CD4-positive, alpha-beta T cell (primary cell): ENCODE measurements at regions not wholly inside any gene's neighbourhood (a gene's known extent, or its start where the extent isn't known, plus 50 kb on each side); places are given as distances from the start of the nearest gene placed in this dataset.

Experiments
- ATAC-seq: fragments of 200-7000 bp; cut with Tn5 transposase; one replicate; pipeline ENCODE4 v1.10.0; 2022; ENCODE audit warnings: mild to moderate bottlenecking; ENCODE audit not compliant: poor library complexity
- CTCF ChIA-PET: fragments of 350-600 bp; sonication (Branson Sonifier 250); formaldehyde crosslinking; loops from one replicate; lab custom pipeline; 2021; ENCODE audit warnings: antibody characterized with exemption, inconsistent platforms; lab: Charles Lee
- POLR2A ChIA-PET: fragments of 350-600 bp; sonication (Branson Sonifier 250); formaldehyde crosslinking; loops from one replicate; lab custom pipeline; 2021; ENCODE audit warnings: antibody characterized with exemption, inconsistent platforms; lab: Charles Lee
- DNase-seq, 14 experiments: peaks; one replicate each; pipeline ENCODE4 v3.0.0-alpha.2; 2013 to 2020; ENCODE audit warnings: mixed read lengths in 2 of 14
- H3K27ac ChIP-seq, 2 donors: one replicate each; pipeline versions ENCODE4 v1.5.1 to v1.7.0; 2013; ENCODE audit warnings: low read length in 2 of 2, low read depth in 1 of 2, mild to moderate bottlenecking in 1 of 2
- H3K27me3 ChIP-seq, 2 experiments: 1 replicate in 1 of 2; 2 replicates in 1 of 2; pipeline versions ENCODE4 v1.6.1 to v1.7.0; 2013; ENCODE audit warnings: low read length in 2 of 2, control low read depth in 1 of 2, mild to moderate bottlenecking in 1 of 2, moderate library complexity in 1 of 2; ENCODE audit not compliant: insufficient read depth in 2 of 2, control insufficient read depth in 1 of 2
- H3K36me3 ChIP-seq: one replicate; pipeline ENCODE4 v1.6.1; 2013; ENCODE audit warnings: low read length, control low read depth; ENCODE audit not compliant: insufficient read depth
- H3K4me1 ChIP-seq: one replicate; pipeline ENCODE4 v1.6.1; 2013; ENCODE audit warnings: low read length, control low read depth; ENCODE audit not compliant: insufficient read depth
- H3K4me3 ChIP-seq: one replicate; pipeline ENCODE4 v1.5.1; 2013; ENCODE audit warnings: mild to moderate bottlenecking, low read length, moderate library complexity
- H3K9me3 ChIP-seq, 2 experiments: 1 replicate in 1 of 2; 2 replicates in 1 of 2; pipeline versions ENCODE4 v1.6.1 to v1.7.0; 2013; ENCODE audit warnings: low read length in 2 of 2, mild to moderate bottlenecking in 2 of 2, control low read depth in 1 of 2, moderate library complexity in 1 of 2; ENCODE audit not compliant: control insufficient read depth in 1 of 2, insufficient read depth in 1 of 2
- H3K27ac Mint-ChIP-seq: one replicate; pipeline ENCODE4 v1.8.0; 2020; ENCODE audit warnings: mixed read lengths
- H3K27me3 Mint-ChIP-seq: one replicate; pipeline ENCODE4 v1.8.0; 2021; ENCODE audit warnings: mixed read lengths
- H3K36me3 Mint-ChIP-seq: one replicate; pipeline ENCODE4 v1.8.0; 2021; ENCODE audit warnings: low read depth, mixed read lengths
- H3K4me1 Mint-ChIP-seq: one replicate; pipeline ENCODE4 v1.8.0; 2021; ENCODE audit warnings: low read depth, mixed read lengths
- H3K4me3 Mint-ChIP-seq: one replicate; pipeline ENCODE4 v1.8.0; 2020; ENCODE audit warnings: mild to moderate bottlenecking, mixed read lengths
- H3K9me3 Mint-ChIP-seq: one replicate; pipeline ENCODE4 v1.8.0; 2020; ENCODE audit warnings: mixed read lengths
- CTCF ChIP-seq: fragments of 200-600 bp; IDR thresholded peaks from one replicate; pipeline ENCODE4 v1.8.0; 2022; ENCODE audit warnings: antibody characterized with exemption, mild to moderate bottlenecking
- intact Hi-C, 2 experiments: fragments of 100-400 bp; cut with DNase I in 1 of 2; cut with micrococcal nuclease in 1 of 2; formaldehyde crosslinking; loops; one replicate each; pipeline versions ENCODE4 v1.15.1 to v1.9.0; 2023 to 2025; cut with DNase I, micrococcal nuclease

GRCh38 chr3:110895054-110895453 lies 176.6 kb upstream of the NECTIN3 start:
- ATAC-seq (no peak), DNase-seq (no peak)
- H3K4me3 Mint-ChIP-seq: no peak overlapping the region
- H3K9me3 Mint-ChIP-seq: no peaks in the 10 kb centered on the region
- H3K4me1 Mint-ChIP-seq: no peaks in the 10 kb centered on the region
- intact Hi-C loops: no loop called here
- H3K27ac Mint-ChIP-seq: no peak overlapping the region
- CTCF ChIA-PET: no interaction called here
- Histone ChIP-seq H3K27ac (no peak overlapping the region), H3K36me3 (no peaks in the 10 kb centered on the region), H3K4me3 (no peak overlapping the region), H3K27me3 (peaks cover 0 to 2% of the 10 kb centered on the region in 2 experiments), H3K4me1 (no peaks in the 10 kb centered on the region), H3K9me3 (peaks cover 0 to 4% of the 10 kb centered on the region in 2 experiments)
- H3K27me3 Mint-ChIP-seq: peaks cover 4% of the 10 kb centered on the region
- POLR2A ChIA-PET: no interaction called here
- H3K36me3 Mint-ChIP-seq: no peaks in the 10 kb centered on the region
- TF ChIP-seq CTCF: no peak

GRCh38 chr3:110897046-110897445 lies 174.6 kb upstream of the NECTIN3 start:
- H3K27me3 Mint-ChIP-seq: peaks cover 4% of the 10 kb centered on the region
- POLR2A ChIA-PET: no interaction called here
- no peak overlapping the region for H3K27ac ChIP-seq
- DNase-seq (no peak), ATAC-seq (no peak)
- H3K27me3 ChIP-seq: peaks cover 0 to 2% of the 10 kb centered on the region in 2 experiments
- H3K4me3 ChIP-seq: no peak overlapping the region
- no peaks in the 10 kb centered on the region for H3K9me3 ChIP-seq
- H3K9me3 Mint-ChIP-seq: no peaks in the 10 kb centered on the region
- intact Hi-C loops: no loop called here
- H3K4me1 ChIP-seq: no peaks in the 10 kb centered on the region
- no peak overlapping the region for H3K4me3 Mint-ChIP-seq
- CTCF ChIA-PET: no interaction called here
- TF ChIP-seq CTCF: no peak
- no peaks in the 10 kb centered on the region for H3K36me3 ChIP-seq
- H3K27ac Mint-ChIP-seq: no peak overlapping the region
- H3K4me1 Mint-ChIP-seq: no peaks in the 10 kb centered on the region
- H3K36me3 Mint-ChIP-seq: no peaks in the 10 kb centered on the region

GRCh38 chr3:110900576-110900975 lies 171.0 kb upstream of the NECTIN3 start:
- CTCF ChIA-PET: no interaction called here
- Mint-ChIP-seq H3K27me3 (peaks cover 4% of the 10 kb centered on the region), H3K4me3 (no peak overlapping the region), H3K27ac (no peak overlapping the region), H3K9me3 (no peaks in the 10 kb centered on the region), H3K4me1 (no peaks in the 10 kb centered on the region), H3K36me3 (no peaks in the 10 kb centered on the region)
- no peak for ATAC-seq
- POLR2A ChIA-PET: no interaction called here
- Histone ChIP-seq H3K36me3 (no peaks in the 10 kb centered on the region), H3K27me3 (peaks cover 0 to 2% of the 10 kb centered on the region in 2 experiments), H3K4me3 (no peak overlapping the region), H3K9me3 (no peaks in the 10 kb centered on the region), H3K4me1 (no peaks in the 10 kb centered on the region), H3K27ac (no peak overlapping the region)
- TF ChIP-seq CTCF: no peak
- intact Hi-C loops: no loop called here
- no peak for DNase-seq
